Endothelial cell of umbilical vein (primary cell): ENCODE measurements at regions not wholly inside any gene's neighbourhood (a gene's known extent, or its start where the extent isn't known, plus 50 kb on each side); places are given as distances from the start of the nearest gene placed in this dataset.

Experiments used
- BruUV-seq: library from RNA; stranded (reverse); fragments of 400-500 nt; replicated peaks from 2 replicates; lab custom pipeline; 2021; lab: Mats Ljungman, UMichigan
- CTCF ChIA-PET: fragments of 300-600, 350-600 bp; sonication (Branson Sonifier 250); formaldehyde crosslinking; loops from one replicate; lab custom pipeline; 2021; ENCODE audit warnings: antibody characterized with exemption, inconsistent platforms; lab: Charles Lee
- POLR2A ChIA-PET: fragments of 300-600, 350-600 bp; sonication (Branson Sonifier 250); formaldehyde crosslinking; loops from one replicate; lab custom pipeline; 2021; ENCODE audit warnings: antibody characterized with exemption, inconsistent platforms; lab: Charles Lee
- DNase-seq: peaks from one replicate; pipeline ENCODE4 v3.0.0-alpha.2; 2011; ENCODE audit warnings: low read depth, low spot score
- FAIRE-seq: peaks from 2 replicates; lab custom pipeline; 2011; peaks lifted over from hg19 to GRCh38; lab: Jason Lieb, UNC
- H2AFZ ChIP-seq: 2 replicates; pipeline ENCODE4 v1.6.0; 2012; ENCODE audit warnings: low read depth, low read length, control low read depth, inconsistent platforms
- H3K27ac ChIP-seq: 2 replicates; pipeline ENCODE4 v1.5.1; 2011; ENCODE audit warnings: low read depth, mild to moderate bottlenecking, control low read depth, low read length, moderate library complexity; ENCODE audit not compliant: insufficient read depth
- H3K27me3 ChIP-seq, 2 experiments: 2 replicates each; pipeline versions ENCODE4 v1.6.0 to v1.6.1; 2011; ENCODE audit warnings: low read length in 2 of 2, mixed read lengths in 1 of 2; ENCODE audit not compliant: control insufficient read depth in 2 of 2, insufficient read depth in 2 of 2
- H3K36me3 ChIP-seq, 2 experiments: 2 replicates in 1 of 2; 3 replicates in 1 of 2; pipeline ENCODE4 v1.5.1; 2011; ENCODE audit warnings: low read length in 2 of 2, mild to moderate bottlenecking in 1 of 2, moderate library complexity in 1 of 2; ENCODE audit not compliant: control insufficient read depth in 2 of 2, insufficient read depth in 2 of 2; ENCODE audit errors: extremely low read depth in 1 of 2
- H3K4me1 ChIP-seq: 3 replicates; pipeline ENCODE4 v1.5.1; 2011; ENCODE audit warnings: mild to moderate bottlenecking, low read length; ENCODE audit not compliant: control insufficient read depth, insufficient read depth; ENCODE audit errors: extremely low read depth
- H3K4me2 ChIP-seq: 2 replicates; pipeline ENCODE4 v1.6.1; 2011; ENCODE audit warnings: low read length, control low read depth, mixed read lengths; ENCODE audit not compliant: insufficient read depth
- H3K4me3 ChIP-seq, 3 experiments: fragments of 200-600 bp in 1 of 3; sonication (generic), shearing (Covaris generic) in 1 of 3; replicated peaks in 1 of 3; 2 replicates each; pipeline ENCODE4 v1.5.1; 2011 to 2016; ENCODE audit warnings: control low read depth in 3 of 3, low read length in 3 of 3, mild to moderate bottlenecking in 2 of 3, inconsistent platforms in 1 of 3, low read depth in 1 of 3, moderate library complexity in 1 of 3; ENCODE audit not compliant: insufficient read depth in 1 of 3
- H3K79me2 ChIP-seq: 2 replicates; pipeline ENCODE4 v1.6.0; 2012; ENCODE audit warnings: low read length, inconsistent platforms; ENCODE audit not compliant: control insufficient read depth, insufficient read depth
- H3K9ac ChIP-seq: replicated peaks from 2 replicates; pipeline ENCODE3; 2011; ENCODE audit warnings: low read length, control low read depth; ENCODE audit not compliant: insufficient read depth; ENCODE audit errors: extremely low read depth
- H3K9me1 ChIP-seq: replicated peaks from 3 replicates; pipeline ENCODE4 v1.6.0; 2011; ENCODE audit warnings: mild to moderate bottlenecking, low read length; ENCODE audit not compliant: control insufficient read depth, insufficient read depth; ENCODE audit errors: extremely low read depth
- H3K9me3 ChIP-seq: replicated peaks from 2 replicates; pipeline ENCODE4 v1.5.1; 2012; ENCODE audit warnings: low read length, inconsistent platforms; ENCODE audit not compliant: control insufficient read depth, insufficient read depth
- H4K20me1 ChIP-seq: replicated peaks from 2 replicates; pipeline ENCODE3; 2011; ENCODE audit warnings: mild to moderate bottlenecking, low read length; ENCODE audit not compliant: control insufficient read depth, insufficient read depth; ENCODE audit errors: extremely low read depth
- EZH2 ChIP-seq: IDR thresholded peaks from 2 replicates; pipeline ENCODE4 v1.6.1; 2012; ENCODE audit warnings: borderline replicate concordance, low read depth, mild to moderate bottlenecking, moderate library complexity, low read length, inconsistent platforms; ENCODE audit not compliant: severe bottlenecking
- FOS ChIP-seq: IDR thresholded peaks from 2 replicates; pipeline ENCODE4 v1.6.1; 2011; ENCODE audit warnings: mild to moderate bottlenecking, low read length, moderate library complexity, borderline replicate concordance; ENCODE audit not compliant: insufficient read depth
- GATA2 ChIP-seq: IDR thresholded peaks from 2 replicates; pipeline ENCODE4 v1.7.0; 2011; ENCODE audit warnings: low read depth, mild to moderate bottlenecking, moderate library complexity, mixed read lengths, low read length; ENCODE audit not compliant: insufficient read length, insufficient read depth
- JUN ChIP-seq: IDR thresholded peaks from 2 replicates; pipeline ENCODE4 v1.6.1; 2011; ENCODE audit warnings: borderline replicate concordance, low read depth; ENCODE audit not compliant: insufficient read length, insufficient read depth
- MYC ChIP-seq: IDR thresholded peaks from one replicate; pipeline ENCODE4 v1.6.1; 2011; ENCODE audit warnings: mild to moderate bottlenecking, low read depth, low read length
- POLR2A ChIP-seq: IDR thresholded peaks from 2 replicates; pipeline ENCODE4 v1.6.1; 2012; ENCODE audit warnings: low read depth, mild to moderate bottlenecking, control low read depth, low read length
- POLR2AphosphoS5 ChIP-seq: IDR thresholded peaks from 2 replicates; pipeline ENCODE4 v1.6.1; 2012; ENCODE audit warnings: low read depth, mild to moderate bottlenecking, control low read depth, low read length, moderate library complexity; ENCODE audit not compliant: insufficient read depth
- dilution Hi-C: fragments of 300-500 bp; cut with MboI; formaldehyde crosslinking; loops from one replicate; pipeline ENCODE4 v1.15.0; 2019; ENCODE audit warnings: low sequenced_read_pairs; ENCODE audit not compliant: extremely low pct_ligation_motif_present
- intact Hi-C: fragments of 100-400 bp; cut with micrococcal nuclease; formaldehyde crosslinking; loops from one replicate; pipeline ENCODE4 v1.10.0; 2022
- TF ChIP-seq, protein P1 (sequence below), 2 donors: IDR thresholded peaks; 1 replicate in 1 of 2; 2 replicates in 1 of 2; pipeline ENCODE4 v1.5.1; 2011; ENCODE audit warnings: low read length in 2 of 2, mild to moderate bottlenecking in 2 of 2, moderate library complexity in 2 of 2, control low read depth in 1 of 2, inconsistent platforms in 1 of 2, low read depth in 1 of 2; ENCODE audit not compliant: insufficient read depth in 1 of 2; ENCODE audit errors: extremely low read depth in 1 of 2

DNA sequence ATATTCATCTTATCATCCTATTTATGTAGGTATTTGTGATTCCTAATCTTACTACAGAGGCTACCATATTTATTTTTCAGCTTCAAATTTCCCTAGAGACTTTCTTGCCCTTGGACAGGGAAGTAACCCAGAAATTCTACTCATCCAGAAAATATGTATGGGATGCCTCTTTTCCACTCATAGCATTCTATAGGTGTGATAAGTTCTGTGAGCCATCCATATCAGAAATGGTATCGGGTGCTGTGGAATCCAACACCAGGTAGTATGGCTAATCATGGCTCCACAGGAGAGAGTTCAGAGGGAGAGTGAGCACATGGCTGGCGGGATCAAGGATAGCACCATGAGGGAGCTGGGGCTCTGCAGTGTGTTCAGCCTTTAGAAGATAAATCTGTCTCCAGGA lies 349.3 kb upstream of the ACTBL2 start:
- FAIRE-seq = no peak
- no TSS peak for BruUV-seq
- Histone ChIP-seq H3K4me2 (no peak overlapping the region), H3K9me3 (no peaks in the 10 kb centered on the region), H3K9me1 (no peaks in the 10 kb centered on the region), H3K27ac (no peak overlapping the region), H3K79me2 (no peaks in the 10 kb centered on the region), H3K36me3 (no peaks in the 10 kb centered on the region), H4K20me1 (no peaks in the 10 kb centered on the region), H3K9ac (no peak overlapping the region), H3K4me3 (no peak overlapping the region), H2AFZ (no peak overlapping the region), H3K4me1 (peaks cover 24% of the 10 kb centered on the region), H3K27me3 (no peaks in the 10 kb centered on the region)
- TF ChIP-seq GATA2 (no peak), POLR2A (no peak), JUN (no peak), FOS (no peak), MYC (no peak)
- TF ChIP-seq, protein P1, sequence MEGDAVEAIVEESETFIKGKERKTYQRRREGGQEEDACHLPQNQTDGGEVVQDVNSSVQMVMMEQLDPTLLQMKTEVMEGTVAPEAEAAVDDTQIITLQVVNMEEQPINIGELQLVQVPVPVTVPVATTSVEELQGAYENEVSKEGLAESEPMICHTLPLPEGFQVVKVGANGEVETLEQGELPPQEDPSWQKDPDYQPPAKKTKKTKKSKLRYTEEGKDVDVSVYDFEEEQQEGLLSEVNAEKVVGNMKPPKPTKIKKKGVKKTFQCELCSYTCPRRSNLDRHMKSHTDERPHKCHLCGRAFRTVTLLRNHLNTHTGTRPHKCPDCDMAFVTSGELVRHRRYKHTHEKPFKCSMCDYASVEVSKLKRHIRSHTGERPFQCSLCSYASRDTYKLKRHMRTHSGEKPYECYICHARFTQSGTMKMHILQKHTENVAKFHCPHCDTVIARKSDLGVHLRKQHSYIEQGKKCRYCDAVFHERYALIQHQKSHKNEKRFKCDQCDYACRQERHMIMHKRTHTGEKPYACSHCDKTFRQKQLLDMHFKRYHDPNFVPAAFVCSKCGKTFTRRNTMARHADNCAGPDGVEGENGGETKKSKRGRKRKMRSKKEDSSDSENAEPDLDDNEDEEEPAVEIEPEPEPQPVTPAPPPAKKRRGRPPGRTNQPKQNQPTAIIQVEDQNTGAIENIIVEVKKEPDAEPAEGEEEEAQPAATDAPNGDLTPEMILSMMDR (IDR thresholded peaks at IDR 0.05; ENCODE audit: extremely low read depth in 1 of 2, insufficient read depth in 1 of 2, low read depth in 1 of 2, low read length in 2 of 2) = no peak
- DNase-seq = no peak
- CTCF ChIA-PET = no interaction called here
- intact Hi-C loops = no loop called here
- dilution Hi-C loops = no loop called here
- POLR2A ChIA-PET = no interaction called here

DNA sequence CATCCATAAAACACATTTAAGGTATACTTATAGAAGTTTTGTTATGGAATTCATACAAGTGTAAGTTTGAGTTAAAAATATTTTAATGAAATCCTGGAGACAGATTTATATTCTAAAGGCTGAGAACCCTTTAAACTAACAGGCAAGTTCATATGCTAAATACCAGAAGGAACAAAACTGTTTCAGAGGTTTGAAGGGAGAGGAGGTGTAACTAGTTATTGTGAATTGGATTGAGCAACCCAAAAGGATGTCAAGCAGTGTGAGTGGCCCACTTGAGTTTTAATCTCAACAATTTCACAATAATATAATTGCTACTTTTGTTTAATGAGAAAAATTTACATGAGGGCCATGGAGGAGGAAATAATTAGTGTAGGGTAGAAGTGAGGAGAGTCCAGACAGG lies 348.5 kb upstream of the ACTBL2 start:
- intact Hi-C loops (no loop called here), dilution Hi-C loops (no loop called here)
- peaks cover 24% of the 10 kb centered on the region for H3K4me1 ChIP-seq
- POLR2A ChIA-PET = no interaction called here
- no TSS peak for BruUV-seq
- H3K9me3 ChIP-seq = no peaks in the 10 kb centered on the region
- no peak for TF ChIP-seq POLR2A
- no peak for TF ChIP-seq POLR2AphosphoS5
- TF ChIP-seq FOS = no peak
- TF ChIP-seq JUN = no peak
- no peak for TF ChIP-seq MYC
- TF ChIP-seq EZH2 = no peak
- no peak overlapping the region for H3K9ac ChIP-seq
- no peak overlapping the region for H3K4me3 ChIP-seq
- no peaks in the 10 kb centered on the region for H3K27me3 ChIP-seq
- CTCF ChIA-PET = no interaction called here
- FAIRE-seq = no peak
- no peak overlapping the region for H2AFZ ChIP-seq
- no peaks in the 10 kb centered on the region for H3K36me3 ChIP-seq
- H4K20me1 ChIP-seq = no peaks in the 10 kb centered on the region
- no peak for DNase-seq
- H3K79me2 ChIP-seq = no peaks in the 10 kb centered on the region
- no peak overlapping the region for H3K27ac ChIP-seq
- H3K9me1 ChIP-seq = no peaks in the 10 kb centered on the region
- no peak overlapping the region for H3K4me2 ChIP-seq
